Peyer's patch (tissue), 4 donors: ENCODE measurements at regions not wholly inside any gene's neighbourhood (a gene's known extent, or its start where the extent isn't known, plus 50 kb on each side); places are given as distances from the start of the nearest gene placed in this dataset.

Source experiments
- DNase-seq, 3 donors: peaks; one replicate each; pipeline ENCODE4 v3.0.0-alpha.2; 2017 to 2019
- H3K27ac ChIP-seq, 4 donors: fragments of 200-600 bp; sonication (generic); one replicate each; pipeline ENCODE4 v1.5.1; 2016 to 2019
- H3K27me3 ChIP-seq, 2 donors: fragments of 200-600 bp; sonication (generic); one replicate each; pipeline ENCODE4 v1.5.1; 2019
- H3K36me3 ChIP-seq, 3 donors: fragments of 200-600 bp; sonication (generic); one replicate each; pipeline ENCODE4 v1.5.1; 2016 to 2019
- H3K4me1 ChIP-seq, 4 donors: fragments of 200-600 bp; sonication (generic); one replicate each; pipeline ENCODE4 v1.5.1; 2016 to 2019
- H3K4me3 ChIP-seq, 4 donors: fragments of 200-600 bp; sonication (generic); 1 replicate in 3 of 4; 2 replicates in 1 of 4; pipeline ENCODE4 v1.5.1; 2016 to 2019; ENCODE audit warnings: mild to moderate bottlenecking in 1 of 4
- H3K9me3 ChIP-seq, 4 donors: fragments of 200-600 bp; sonication (generic); one replicate each; pipeline ENCODE4 v1.5.1; 2016 to 2019; ENCODE audit warnings: mild to moderate bottlenecking in 1 of 4
- POLR2A ChIP-seq, 2 donors: fragments of 450-650 bp; IDR thresholded peaks; one replicate each; pipeline ENCODE4 v1.5.1; 2017; ENCODE audit warnings: antibody characterized with exemption in 2 of 2, mild to moderate bottlenecking in 2 of 2, moderate library complexity in 2 of 2
- TF ChIP-seq, protein P1 (sequence below), 6 experiments: fragments of 450-650 bp in 4 of 6; fragments of 200-600 bp in 2 of 6; sonication (generic) in 1 of 6; IDR thresholded peaks; one replicate each; pipeline ENCODE4 v1.5.1; 2017 to 2019; ENCODE audit warnings: antibody characterized with exemption in 6 of 6, mild to moderate bottlenecking in 3 of 6, moderate library complexity in 1 of 6

GRCh38 chr10:3468919-3469638 is 296.5 kb upstream of the PITRM1 start:
- H3K36me3 ChIP-seq = no peaks in the 10 kb centered on the region
- H3K9me3 ChIP-seq = no peaks in the 10 kb centered on the region
- H3K27me3 ChIP-seq = no peaks in the 10 kb centered on the region
- no peak for DNase-seq
- H3K4me3 ChIP-seq = no peak overlapping the region
- H3K4me1 ChIP-seq = peaks cover 0 to 20% (median 3%) of the 10 kb centered on the region in 4 donors
- H3K27ac ChIP-seq = peak overlapping the region; percentile 46 to 88 (median 74)
- TF ChIP-seq, protein P1, sequence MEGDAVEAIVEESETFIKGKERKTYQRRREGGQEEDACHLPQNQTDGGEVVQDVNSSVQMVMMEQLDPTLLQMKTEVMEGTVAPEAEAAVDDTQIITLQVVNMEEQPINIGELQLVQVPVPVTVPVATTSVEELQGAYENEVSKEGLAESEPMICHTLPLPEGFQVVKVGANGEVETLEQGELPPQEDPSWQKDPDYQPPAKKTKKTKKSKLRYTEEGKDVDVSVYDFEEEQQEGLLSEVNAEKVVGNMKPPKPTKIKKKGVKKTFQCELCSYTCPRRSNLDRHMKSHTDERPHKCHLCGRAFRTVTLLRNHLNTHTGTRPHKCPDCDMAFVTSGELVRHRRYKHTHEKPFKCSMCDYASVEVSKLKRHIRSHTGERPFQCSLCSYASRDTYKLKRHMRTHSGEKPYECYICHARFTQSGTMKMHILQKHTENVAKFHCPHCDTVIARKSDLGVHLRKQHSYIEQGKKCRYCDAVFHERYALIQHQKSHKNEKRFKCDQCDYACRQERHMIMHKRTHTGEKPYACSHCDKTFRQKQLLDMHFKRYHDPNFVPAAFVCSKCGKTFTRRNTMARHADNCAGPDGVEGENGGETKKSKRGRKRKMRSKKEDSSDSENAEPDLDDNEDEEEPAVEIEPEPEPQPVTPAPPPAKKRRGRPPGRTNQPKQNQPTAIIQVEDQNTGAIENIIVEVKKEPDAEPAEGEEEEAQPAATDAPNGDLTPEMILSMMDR (IDR thresholded peaks at IDR 0.05) = no peak

GRCh38 chr10:3467052-3467951 is 294.7 kb upstream of the PITRM1 start:
- TF ChIP-seq, protein P1 (IDR thresholded peaks at IDR 0.05) = peak in 1 of 6 experiments; percentile 34
- no peak for TF ChIP-seq POLR2A (IDR thresholded peaks at IDR 0.05)
- no peaks in the 10 kb centered on the region for H3K36me3 ChIP-seq

GRCh38 chr10:3465406-3465891 is 292.9 kb upstream of the PITRM1 start:
- no peak for TF ChIP-seq POLR2A (IDR thresholded peaks at IDR 0.05)
- TF ChIP-seq, protein P1 (IDR thresholded peaks at IDR 0.05) = no peak
- H3K36me3 ChIP-seq = no peaks in the 10 kb centered on the region
- no peaks in the 10 kb centered on the region for H3K27me3 ChIP-seq
- H3K9me3 ChIP-seq = no peaks in the 10 kb centered on the region
- DNase-seq = no peak
- no peak overlapping the region for H3K4me3 ChIP-seq
- H3K27ac ChIP-seq = peak overlapping the region in 3 of 4 donors; percentile 47 to 83 (median 62)
- peaks cover 0 to 14% (median 3%) of the 10 kb centered on the region in 4 donors for H3K4me1 ChIP-seq

More at GRCh38 chr10:3467052-3467951, 294.7 kb upstream of the PITRM1 start:
- peak in 1 of 3 donors; percentile 74 for DNase-seq
- H3K27me3 ChIP-seq = no peaks in the 10 kb centered on the region
- peaks cover 0 to 19% (median 3%) of the 10 kb centered on the region in 4 donors for H3K4me1 ChIP-seq
- H3K9me3 ChIP-seq = no peaks in the 10 kb centered on the region
- peak overlapping the region in 1 of 4 donors; percentile 3 for H3K4me3 ChIP-seq
- peak overlapping the region; percentile 35 to 88 (median 71) for H3K27ac ChIP-seq

DNA sequence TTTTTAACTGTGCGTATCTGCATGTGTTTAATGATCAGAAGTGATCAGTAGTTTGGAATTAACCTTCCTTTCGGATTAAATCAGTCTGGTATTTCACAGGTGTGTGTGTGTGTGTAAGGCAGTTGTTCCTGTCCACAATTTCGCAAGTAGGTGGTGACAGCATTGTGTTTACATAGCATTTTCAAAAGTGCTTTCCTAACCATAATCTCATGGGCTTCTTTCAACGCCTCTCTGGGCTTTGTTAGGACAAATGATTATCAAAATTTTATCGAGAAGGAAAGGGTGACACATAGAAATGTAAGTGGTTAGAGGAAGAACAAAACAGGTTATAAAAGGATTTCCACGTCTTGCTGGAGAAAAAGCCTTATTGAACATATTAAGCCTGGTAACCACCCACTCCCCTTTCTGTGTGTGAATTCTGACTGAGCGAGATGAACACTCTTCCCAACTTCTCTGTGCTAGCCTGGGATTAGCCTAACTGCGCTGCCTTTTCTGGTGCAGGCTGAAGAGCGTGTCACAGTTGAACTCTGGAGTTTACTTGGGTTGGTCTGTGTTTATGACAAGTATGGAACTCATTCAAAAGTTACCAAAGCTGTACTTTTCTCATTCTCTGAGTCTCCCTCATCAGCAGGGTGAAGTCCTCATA is 292.3 kb upstream of the PITRM1 start:
- Histone ChIP-seq H3K4me1 (peaks cover 0 to 14% (median 3%) of the 10 kb centered on the region in 4 donors), H3K27ac (peak overlapping the region in 2 of 4 donors; percentile 62 to 83), H3K27me3 (no peaks in the 10 kb centered on the region), H3K4me3 (no peak overlapping the region), H3K9me3 (no peaks in the 10 kb centered on the region), H3K36me3 (no peaks in the 10 kb centered on the region)
- TF ChIP-seq, protein P1 (IDR thresholded peaks at IDR 0.05) = no peak
- no peak for TF ChIP-seq POLR2A (IDR thresholded peaks at IDR 0.05)
- no peak for DNase-seq

- no peaks in the 10 kb centered on the region for H3K36me3 ChIP-seq
- no peak for TF ChIP-seq POLR2A (IDR thresholded peaks at IDR 0.05)
- TF ChIP-seq, protein P1 (IDR thresholded peaks at IDR 0.05) = no peak
- H3K27me3 ChIP-seq = no peaks in the 10 kb centered on the region
- H3K4me3 ChIP-seq = no peak overlapping the region
- H3K27ac ChIP-seq = peak overlapping the region in 1 of 4 donors; percentile 36
- no peaks in the 10 kb centered on the region for H3K9me3 ChIP-seq
- H3K4me1 ChIP-seq = peaks cover 0 to 5% (median 2%) of the 10 kb centered on the region in 4 donors
- DNase-seq = no peak
Observed at GRCh38 chr10:3460420-3461128, 288.0 kb upstream of the PITRM1 start.
